Neural progenitor cell (in vitro differentiated cells): ENCODE measurements at regions not wholly inside any gene's neighbourhood (a gene's known extent, or its start where the extent isn't known, plus 50 kb on each side); places are given as distances from the start of the nearest gene placed in this dataset.

Experiments
- DNase-seq: peaks from one replicate; pipeline ENCODE4 v3.0.0-alpha.2; 2016; ENCODE audit warnings: low spot score
- H2AFZ ChIP-seq: fragments of 200-600 bp; sonication (generic); replicated peaks from 2 replicates; pipeline ENCODE4 v1.6.1; 2016; ENCODE audit warnings: antibody characterized with exemption
- H3F3A ChIP-seq: fragments of 200-600 bp; sonication (generic); 2 replicates; pipeline ENCODE4 v1.6.1; 2016; ENCODE audit warnings: antibody characterized with exemption, low read depth
- H3K27ac ChIP-seq: fragments of 200-600 bp; sonication (generic); 2 replicates; pipeline ENCODE4 v1.5.1; 2016; ENCODE audit warnings: mild to moderate bottlenecking
- H3K27me3 ChIP-seq: fragments of 200-600 bp; sonication (generic); 2 replicates; pipeline ENCODE4 v1.6.1; 2016; ENCODE audit warnings: mild to moderate bottlenecking, moderate library complexity
- H3K36me3 ChIP-seq: fragments of 200-600 bp; sonication (generic); 2 replicates; pipeline ENCODE4 v1.5.1; 2016
- H3K4me1 ChIP-seq: fragments of 200-600 bp; sonication (generic); 2 replicates; pipeline ENCODE4 v1.6.1; 2016; ENCODE audit warnings: mixed run types
- H3K4me2 ChIP-seq: fragments of 200-600 bp; sonication (generic); 2 replicates; pipeline ENCODE4 v1.6.1; 2016
- H3K4me3 ChIP-seq: fragments of 200-600 bp; sonication (generic); 2 replicates; pipeline ENCODE4 v1.5.1; 2016
- H3K79me2 ChIP-seq: fragments of 200-600 bp; sonication (generic); 2 replicates; pipeline ENCODE4 v1.6.1; 2016; ENCODE audit warnings: low read depth
- H3K9ac ChIP-seq: fragments of 200-600 bp; sonication (generic); 2 replicates; pipeline ENCODE4 v1.6.1; 2016
- H3K9me3 ChIP-seq: fragments of 200-600 bp; sonication (generic); 2 replicates; pipeline ENCODE4 v1.5.1; 2016; ENCODE audit warnings: low read depth
- H4K20me1 ChIP-seq: fragments of 200-600 bp; sonication (generic); 2 replicates; pipeline ENCODE4 v1.6.1; 2016; ENCODE audit warnings: low read depth
- H3K27ac Mint-ChIP-seq: 3 replicates; pipeline ENCODE4 v1.8.0; 2021; ENCODE audit warnings: mixed read lengths
- H3K27me3 Mint-ChIP-seq: 2 replicates; pipeline ENCODE4 v1.8.0; 2022; ENCODE audit warnings: low read depth, mild to moderate bottlenecking, inconsistent platforms, moderate library complexity, mixed read lengths; ENCODE audit not compliant: insufficient read depth
- H3K36me3 Mint-ChIP-seq: 3 replicates; pipeline ENCODE4 v1.8.0; 2021; ENCODE audit warnings: mixed read lengths
- H3K4me1 Mint-ChIP-seq: 3 replicates; pipeline ENCODE4 v1.8.0; 2021; ENCODE audit warnings: mixed read lengths
- H3K4me3 Mint-ChIP-seq: 3 replicates; pipeline ENCODE4 v1.8.0; 2021; ENCODE audit warnings: mild to moderate bottlenecking, moderate library complexity, mixed read lengths
- H3K9me3 Mint-ChIP-seq: 3 replicates; pipeline ENCODE4 v1.8.0; 2020; ENCODE audit warnings: mixed read lengths
- CTCF ChIP-seq: fragments of 200-600 bp; sonication (generic); IDR thresholded peaks from 2 replicates; pipeline ENCODE4 v1.5.1; 2017; ENCODE audit warnings: antibody characterized with exemption, mild to moderate bottlenecking
- EZH2 ChIP-seq: fragments of 200-600 bp; sonication (generic); IDR thresholded peaks from 2 replicates; pipeline ENCODE4 v1.6.1; 2017; ENCODE audit warnings: antibody characterized with exemption, mild to moderate bottlenecking, moderate library complexity
- EZH2phosphoT487 ChIP-seq: fragments of 200-600 bp; sonication (generic); IDR thresholded peaks from 2 replicates; pipeline ENCODE4 v1.6.1; 2017; ENCODE audit warnings: antibody characterized with exemption

DNA sequence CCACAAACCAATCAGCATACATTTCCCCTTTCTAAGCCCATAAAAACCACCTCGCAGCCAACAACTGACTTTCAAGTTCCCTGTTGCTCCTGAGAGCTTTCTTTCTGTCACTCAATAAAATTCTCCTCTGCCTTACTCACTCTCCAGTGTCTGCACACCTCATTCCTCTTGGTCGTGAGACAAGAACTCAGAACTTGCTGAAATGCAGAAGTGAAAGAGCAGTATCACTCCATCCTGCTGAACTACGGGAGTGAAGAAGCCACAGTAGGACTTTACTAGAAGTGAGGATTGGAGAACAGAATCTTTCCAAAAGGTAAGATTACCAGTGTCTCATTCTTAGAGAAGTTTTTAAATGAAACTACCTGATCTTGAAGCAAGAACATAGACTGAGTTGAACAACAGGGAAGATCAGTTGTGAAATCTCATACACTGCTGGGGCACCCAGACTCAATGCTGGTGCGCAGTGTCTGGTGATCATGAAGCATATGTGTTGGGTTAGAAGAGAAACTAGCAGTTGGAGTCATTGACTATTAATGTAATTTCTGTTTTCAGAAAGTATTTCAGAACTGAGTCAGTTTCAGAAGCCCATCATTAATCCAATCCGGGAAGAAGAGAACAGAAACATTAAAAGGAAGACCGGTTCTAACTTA is 726.9 kb upstream of the TMPRSS15 start:
- DNase-seq = no peak
- no peak overlapping the region for H2AFZ ChIP-seq
- Mint-ChIP-seq H3K4me3 (no peak overlapping the region), H3K9me3 (no peaks in the 10 kb centered on the region), H3K4me1 (no peaks in the 10 kb centered on the region), H3K36me3 (no peaks in the 10 kb centered on the region), H3K27me3 (no peaks in the 10 kb centered on the region), H3K27ac (no peak overlapping the region)
- no peaks in the 10 kb centered on the region for H3K9me3 ChIP-seq
- no peaks in the 10 kb centered on the region for H4K20me1 ChIP-seq
- H3K27ac ChIP-seq = no peak overlapping the region
- no peak overlapping the region for H3K4me2 ChIP-seq
- no peaks in the 10 kb centered on the region for H3K4me1 ChIP-seq
- no peaks in the 10 kb centered on the region for H3K79me2 ChIP-seq
- TF ChIP-seq CTCF (no peak), EZH2 (no peak), EZH2phosphoT487 (no peak)
- H3K36me3 ChIP-seq = no peaks in the 10 kb centered on the region
- H3K4me3 ChIP-seq = no peak overlapping the region
- H3F3A ChIP-seq = no peaks in the 10 kb centered on the region
- no peak overlapping the region for H3K9ac ChIP-seq
- no peaks in the 10 kb centered on the region for H3K27me3 ChIP-seq

GRCh38 chr21:19141511-19141910 is 737.9 kb upstream of the TMPRSS15 start:
- Histone ChIP-seq H3K36me3 (no peaks in the 10 kb centered on the region), H3K4me2 (no peak overlapping the region), H3K27ac (no peak overlapping the region), H3K9ac (no peak overlapping the region), H3F3A (no peaks in the 10 kb centered on the region), H3K79me2 (no peaks in the 10 kb centered on the region), H4K20me1 (no peaks in the 10 kb centered on the region), H3K4me1 (no peaks in the 10 kb centered on the region), H3K9me3 (no peaks in the 10 kb centered on the region), H3K27me3 (no peaks in the 10 kb centered on the region), H3K4me3 (no peak overlapping the region), H2AFZ (no peak overlapping the region)
- H3K4me1 Mint-ChIP-seq = no peaks in the 10 kb centered on the region
- H3K9me3 Mint-ChIP-seq = no peaks in the 10 kb centered on the region
- DNase-seq = no peak
- TF ChIP-seq CTCF (no peak), EZH2phosphoT487 (no peak), EZH2 (no peak)
- H3K27me3 Mint-ChIP-seq = no peaks in the 10 kb centered on the region
- H3K36me3 Mint-ChIP-seq = no peaks in the 10 kb centered on the region
- no peak overlapping the region for H3K4me3 Mint-ChIP-seq
- no peak overlapping the region for H3K27ac Mint-ChIP-seq

- Histone ChIP-seq H3K9me3 (no peaks in the 10 kb centered on the region), H2AFZ (no peak overlapping the region), H3K27me3 (no peaks in the 10 kb centered on the region), H3K4me3 (no peak overlapping the region), H3K4me2 (no peak overlapping the region), H3K79me2 (no peaks in the 10 kb centered on the region), H3K36me3 (no peaks in the 10 kb centered on the region), H3K27ac (no peak overlapping the region), H3K9ac (no peak overlapping the region), H4K20me1 (no peaks in the 10 kb centered on the region), H3K4me1 (no peaks in the 10 kb centered on the region), H3F3A (no peaks in the 10 kb centered on the region)
- no peak for DNase-seq
- Mint-ChIP-seq H3K4me1 (no peaks in the 10 kb centered on the region), H3K27ac (no peak overlapping the region), H3K27me3 (no peaks in the 10 kb centered on the region), H3K9me3 (peaks cover 9% of the 10 kb centered on the region), H3K36me3 (no peaks in the 10 kb centered on the region), H3K4me3 (no peak overlapping the region)
- no peak for TF ChIP-seq CTCF
- no peak for TF ChIP-seq EZH2
Measured at GRCh38 chr21:19145682-19146293, 742.2 kb upstream of the TMPRSS15 start.
